SK-N-SH (cell line): ENCODE measurements at regions not wholly inside any gene's neighbourhood (a gene's known extent, or its start where the extent isn't known, plus 50 kb on each side); places are given as distances from the start of the nearest gene placed in this dataset.

Source experiments
- CTCF ChIA-PET: fragments of 300-600, 350-600 bp; formaldehyde crosslinking; extraction: SDS; loops from one replicate; lab custom pipeline; 2021; lab: Yijun Ruan, JAX
- POLR2A ChIA-PET: fragments of 350-600 bp; sonication (Branson Sonifier 250); formaldehyde crosslinking; extraction: SDS; loops from one replicate; lab custom pipeline; 2020; ENCODE audit warnings: antibody characterized with exemption, inconsistent platforms; lab: Yijun Ruan, JAX
- DNase-seq: peaks from one replicate; pipeline ENCODE4 v3.0.0; 2012
- H2AFZ ChIP-seq: fragments of 200-600 bp; sonication (generic); 2 replicates; pipeline ENCODE4 v1.8.1; 2016; ENCODE audit warnings: antibody characterized with exemption, mild to moderate bottlenecking, low read depth
- H3F3A ChIP-seq: fragments of 200-600 bp; sonication (generic); replicated peaks from 2 replicates; pipeline ENCODE3; 2016; ENCODE audit warnings: antibody characterized with exemption, mild to moderate bottlenecking; ENCODE audit not compliant: insufficient read depth
- H3K27ac ChIP-seq, 2 experiments: fragments of 200-500 bp in 1 of 2; fragments of 200-600 bp in 1 of 2; sonication (Bioruptor generic) in 1 of 2; sonication (generic), shearing (Covaris generic) in 1 of 2; 2 replicates each; pipeline versions ENCODE4 v1.5.1 to v1.6.1; 2014 to 2016; ENCODE audit warnings: low read depth in 2 of 2, inconsistent platforms in 1 of 2, low read length in 1 of 2, mild to moderate bottlenecking in 1 of 2, mixed read lengths in 1 of 2
- H3K27me3 ChIP-seq: fragments of 200-600 bp; sonication (generic), shearing (Covaris generic); 2 replicates; pipeline ENCODE4 v1.6.1; 2016; ENCODE audit warnings: mixed run types; ENCODE audit not compliant: insufficient read depth
- H3K36me3 ChIP-seq, 2 experiments: fragments of 200-500 bp in 1 of 2; fragments of 200-600 bp in 1 of 2; sonication (Bioruptor generic) in 1 of 2; sonication (generic) in 1 of 2; replicated peaks in 1 of 2; 2 replicates each; pipeline versions ENCODE3 to v1.5.1; 2014 to 2016; ENCODE audit warnings: low read length in 1 of 2, mild to moderate bottlenecking in 1 of 2; ENCODE audit not compliant: insufficient read depth in 2 of 2, control insufficient read depth in 1 of 2
- H3K4me1 ChIP-seq, 2 experiments: fragments of 200-500 bp in 1 of 2; fragments of 200-600 bp in 1 of 2; sonication (Bioruptor generic) in 1 of 2; sonication (generic), shearing (Covaris generic) in 1 of 2; 2 replicates each; pipeline versions ENCODE4 v1.5.1 to v1.6.1; 2014 to 2016; ENCODE audit warnings: low read depth in 1 of 2, low read length in 1 of 2, mixed run types in 1 of 2; ENCODE audit not compliant: insufficient read depth in 2 of 2, control insufficient read depth in 1 of 2
- H3K4me2 ChIP-seq: fragments of 200-600 bp; sonication (generic), shearing (Covaris generic); 2 replicates; pipeline ENCODE4 v1.6.1; 2017; ENCODE audit warnings: mixed run types
- H3K4me3 ChIP-seq, 2 experiments: fragments of 200-500 bp in 1 of 2; fragments of 200-600 bp in 1 of 2; sonication (Bioruptor generic) in 1 of 2; sonication (generic), shearing (Covaris generic) in 1 of 2; 2 replicates each; pipeline versions ENCODE4 v1.5.1 to v1.8.1; 2014 to 2016; ENCODE audit warnings: low read depth in 2 of 2, inconsistent platforms in 1 of 2, low read length in 1 of 2, mild to moderate bottlenecking in 1 of 2, mixed read lengths in 1 of 2, moderate library complexity in 1 of 2
- H3K79me2 ChIP-seq: fragments of 200-600 bp; sonication (generic); 2 replicates; pipeline ENCODE4 v1.8.1; 2017; ENCODE audit warnings: mild to moderate bottlenecking; ENCODE audit not compliant: insufficient read depth
- H3K9ac ChIP-seq: fragments of 200-600 bp; sonication (generic); 2 replicates; pipeline ENCODE4 v1.6.1; 2017; ENCODE audit warnings: mixed run types
- H3K9me2 ChIP-seq: fragments of 200-600 bp; sonication (generic); 2 replicates; pipeline ENCODE4 v1.6.1; 2017; ENCODE audit warnings: mixed run types
- H3K9me3 ChIP-seq: fragments of 200-600 bp; sonication (generic); 2 replicates; pipeline ENCODE4 v1.6.1; 2017; ENCODE audit warnings: mixed run types, mild to moderate bottlenecking, moderate library complexity
- H4K20me1 ChIP-seq: fragments of 200-600 bp; sonication (generic); 2 replicates; pipeline ENCODE4 v1.6.1; 2017; ENCODE audit warnings: mild to moderate bottlenecking, mixed run types; ENCODE audit not compliant: insufficient read depth
- CHD2 ChIP-seq: fragments of 150-350 bp; IDR thresholded peaks from 2 replicates; pipeline ENCODE4 v1.6.1; 2018; ENCODE audit warnings: low read length; ENCODE audit not compliant: partially characterized antibody
- EZH2phosphoT487 ChIP-seq: fragments of 200-600 bp; sonication (generic); IDR thresholded peaks from 2 replicates; pipeline ENCODE4 v1.6.1; 2017; ENCODE audit warnings: low read depth, mixed run types, mild to moderate bottlenecking, antibody characterized with exemption, moderate library complexity, borderline replicate concordance
- FOSL2 ChIP-seq: IDR thresholded peaks from 2 replicates; pipeline ENCODE4 v1.4.0; 2012; ENCODE audit warnings: low read depth, mild to moderate bottlenecking, moderate library complexity, borderline replicate concordance
- FOXM1 ChIP-seq: IDR thresholded peaks from 2 replicates; pipeline ENCODE4 v1.4.0; 2012; ENCODE audit warnings: low read depth, mild to moderate bottlenecking
- GABPA ChIP-seq: IDR thresholded peaks from 2 replicates; pipeline ENCODE4 v1.4.0; 2012; ENCODE audit warnings: low read depth, mild to moderate bottlenecking
- GATA2 ChIP-seq: sonication (generic); formaldehyde crosslinking; IDR thresholded peaks from 2 replicates; pipeline ENCODE4 v1.5.0; 2020; ENCODE audit warnings: mild to moderate bottlenecking, missing genetic modification reagents
- MXI1 ChIP-seq: IDR thresholded peaks from 2 replicates; pipeline ENCODE4 v1.6.1; 2012; ENCODE audit warnings: mild to moderate bottlenecking, low read depth, low read length, improper control_type of control experiment
- POLR2AphosphoS5 ChIP-seq: IDR thresholded peaks from 2 replicates; pipeline ENCODE4 v1.6.1; 2012; ENCODE audit warnings: low read depth, low read length
- RFX5 ChIP-seq: IDR thresholded peaks from 2 replicates; pipeline ENCODE4 v1.6.1; 2012; ENCODE audit warnings: mild to moderate bottlenecking, improper control_type of control experiment, low read length
- SIN3A ChIP-seq: IDR thresholded peaks from 2 replicates; pipeline ENCODE4 v1.6.1; 2012; ENCODE audit warnings: low read depth, mild to moderate bottlenecking, low read length, moderate library complexity, borderline replicate concordance
- SMC3 ChIP-seq: IDR thresholded peaks from 2 replicates; pipeline ENCODE4 v1.6.1; 2012; ENCODE audit warnings: low read depth, low read length, improper control_type of control experiment
- TAF1 ChIP-seq: IDR thresholded peaks from 2 replicates; pipeline ENCODE4 v1.6.1; 2012; ENCODE audit warnings: low read depth, mild to moderate bottlenecking, low read length, moderate library complexity, borderline replicate concordance
- TEAD4 ChIP-seq: IDR thresholded peaks from 2 replicates; pipeline ENCODE4 v1.4.0; 2012; ENCODE audit warnings: mild to moderate bottlenecking, borderline replicate concordance; ENCODE audit not compliant: insufficient read depth
- YY1 ChIP-seq: IDR thresholded peaks from 2 replicates; pipeline ENCODE4 v1.4.0; 2012; ENCODE audit warnings: low read depth, mild to moderate bottlenecking
- WGBS: methylation state at CpG from one replicate; pipeline ENCODE4 v1.1.6; 2017; ENCODE audit warnings: low lambda C conversion rate; 5-methylcytosine and 5-hydroxymethylcytosine counted together
- TF ChIP-seq, protein P1 (sequence below): IDR thresholded peaks from 2 replicates; pipeline ENCODE4 v1.4.0; 2012; ENCODE audit warnings: low read depth
- TF ChIP-seq, protein P2 (sequence below): fragments of 200-600 bp; sonication (generic); IDR thresholded peaks from 2 replicates; pipeline ENCODE4 v1.6.1; 2017; ENCODE audit warnings: antibody characterized with exemption, mild to moderate bottlenecking, moderate library complexity
- TF ChIP-seq, protein P3 (sequence below): fragments of 150-350 bp; IDR thresholded peaks from 2 replicates; pipeline ENCODE4 v1.6.1; 2017; ENCODE audit warnings: antibody characterized with exemption, low read length, low read depth, borderline replicate concordance

DNA sequence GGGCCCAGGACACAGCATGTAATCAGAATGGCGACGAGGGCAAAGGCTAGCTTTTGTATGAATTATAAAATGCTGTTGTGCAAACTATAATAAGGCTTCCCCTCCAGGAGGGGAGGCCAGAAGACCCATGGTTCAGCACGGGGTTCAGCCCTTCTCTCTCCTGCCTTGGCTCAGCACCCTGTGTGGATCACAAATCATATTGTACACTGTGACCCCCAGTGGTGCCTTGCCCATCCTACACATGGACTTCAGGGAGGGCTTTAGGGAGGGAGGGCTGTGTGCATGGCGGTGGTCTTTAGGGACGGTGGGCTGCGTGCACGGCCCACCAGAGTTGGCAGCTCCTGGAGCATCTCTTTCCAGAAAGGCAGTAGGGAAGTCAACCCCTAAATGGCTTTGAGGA lies 120.8 kb upstream of the TNR start:
- H3K4me3 ChIP-seq, result no peak overlapping the region

GRCh38 chr1:175863299-175864050 lies 120.1 kb upstream of the TNR start:
- TF ChIP-seq, protein P1, sequence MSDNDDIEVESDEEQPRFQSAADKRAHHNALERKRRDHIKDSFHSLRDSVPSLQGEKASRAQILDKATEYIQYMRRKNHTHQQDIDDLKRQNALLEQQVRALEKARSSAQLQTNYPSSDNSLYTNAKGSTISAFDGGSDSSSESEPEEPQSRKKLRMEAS, result no peak
- TF ChIP-seq FOXM1, result no peak
- TF ChIP-seq MXI1, result no peak
- no peak for TF ChIP-seq SIN3A
- TF ChIP-seq FOSL2, result no peak
- TF ChIP-seq EZH2phosphoT487, result no peak
- TF ChIP-seq GATA2 (CRISPR knock-in tag), result no peak
- no peak for TF ChIP-seq SMC3
- no peak for TF ChIP-seq YY1
- TF ChIP-seq TAF1, result no peak
- no peak for TF ChIP-seq TEAD4
- no peak for TF ChIP-seq CHD2
- TF ChIP-seq, protein P2, sequence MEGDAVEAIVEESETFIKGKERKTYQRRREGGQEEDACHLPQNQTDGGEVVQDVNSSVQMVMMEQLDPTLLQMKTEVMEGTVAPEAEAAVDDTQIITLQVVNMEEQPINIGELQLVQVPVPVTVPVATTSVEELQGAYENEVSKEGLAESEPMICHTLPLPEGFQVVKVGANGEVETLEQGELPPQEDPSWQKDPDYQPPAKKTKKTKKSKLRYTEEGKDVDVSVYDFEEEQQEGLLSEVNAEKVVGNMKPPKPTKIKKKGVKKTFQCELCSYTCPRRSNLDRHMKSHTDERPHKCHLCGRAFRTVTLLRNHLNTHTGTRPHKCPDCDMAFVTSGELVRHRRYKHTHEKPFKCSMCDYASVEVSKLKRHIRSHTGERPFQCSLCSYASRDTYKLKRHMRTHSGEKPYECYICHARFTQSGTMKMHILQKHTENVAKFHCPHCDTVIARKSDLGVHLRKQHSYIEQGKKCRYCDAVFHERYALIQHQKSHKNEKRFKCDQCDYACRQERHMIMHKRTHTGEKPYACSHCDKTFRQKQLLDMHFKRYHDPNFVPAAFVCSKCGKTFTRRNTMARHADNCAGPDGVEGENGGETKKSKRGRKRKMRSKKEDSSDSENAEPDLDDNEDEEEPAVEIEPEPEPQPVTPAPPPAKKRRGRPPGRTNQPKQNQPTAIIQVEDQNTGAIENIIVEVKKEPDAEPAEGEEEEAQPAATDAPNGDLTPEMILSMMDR, result no peak
- TF ChIP-seq GABPA, result no peak
- no peak for TF ChIP-seq RFX5
- TF ChIP-seq POLR2AphosphoS5, result no peak
- no peaks in the 10 kb centered on the region for H4K20me1 ChIP-seq
- no peaks in the 10 kb centered on the region for H3F3A ChIP-seq
- POLR2A ChIA-PET, result no interaction called here
- H3K9ac ChIP-seq, result no peak overlapping the region
- 52% methylated on average over 14 of the region's 14 CpGs for WGBS
- no peak overlapping the region for H3K4me3 ChIP-seq
- H3K36me3 ChIP-seq, result no peaks in the 10 kb centered on the region
- no peaks in the 10 kb centered on the region; a peak in 1 of 4 replicates for H3K4me1 ChIP-seq
- no peak overlapping the region for H2AFZ ChIP-seq
- no peak overlapping the region for H3K4me2 ChIP-seq
- no peaks in the 10 kb centered on the region for H3K79me2 ChIP-seq
- H3K9me2 ChIP-seq, result no peaks in the 10 kb centered on the region
- no peak overlapping the region for H3K27ac ChIP-seq
- no peaks in the 10 kb centered on the region; the same call in 1 of the 2 replicates for H3K27me3 ChIP-seq
- CTCF ChIA-PET, result interaction anchor here (1.2 to 1.9 kb wide), 2 partner anchors 23 to 489 kb away, joined by 3 to 7 read pairs; no protein-coding TSS in a partner anchor
- H3K9me3 ChIP-seq, result no peaks in the 10 kb centered on the region
- no peak for DNase-seq

More for the DNA sequence above, 120.8 kb upstream of the TNR start:
- Histone ChIP-seq H3F3A (no peaks in the 10 kb centered on the region), H3K79me2 (no peaks in the 10 kb centered on the region), H3K27me3 (no peaks in the 10 kb centered on the region), H3K4me2 (no peak overlapping the region), H4K20me1 (no peaks in the 10 kb centered on the region), H3K9me2 (no peaks in the 10 kb centered on the region), H3K9me3 (no peaks in the 10 kb centered on the region), H3K27ac (no peak overlapping the region), H3K4me1 (no peaks in the 10 kb centered on the region; a peak in 1 of 4 replicates), H2AFZ (no peak overlapping the region), H3K9ac (no peak overlapping the region), H3K36me3 (no peaks in the 10 kb centered on the region)
- POLR2A ChIA-PET, result no interaction called here
- TF ChIP-seq FOXM1, result no peak
- TF ChIP-seq, protein P3, sequence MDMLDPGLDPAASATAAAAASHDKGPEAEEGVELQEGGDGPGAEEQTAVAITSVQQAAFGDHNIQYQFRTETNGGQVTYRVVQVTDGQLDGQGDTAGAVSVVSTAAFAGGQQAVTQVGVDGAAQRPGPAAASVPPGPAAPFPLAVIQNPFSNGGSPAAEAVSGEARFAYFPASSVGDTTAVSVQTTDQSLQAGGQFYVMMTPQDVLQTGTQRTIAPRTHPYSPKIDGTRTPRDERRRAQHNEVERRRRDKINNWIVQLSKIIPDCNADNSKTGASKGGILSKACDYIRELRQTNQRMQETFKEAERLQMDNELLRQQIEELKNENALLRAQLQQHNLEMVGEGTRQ, result no peak
- TF ChIP-seq, protein P2, result no peak
- TF ChIP-seq MXI1, result no peak
- no peak for TF ChIP-seq SMC3
- WGBS, result 32% methylated on average over 7 of the region's 7 CpGs
- CTCF ChIA-PET, result interaction anchor here (1.2 kb wide), 1 partner anchor 490 kb away, joined by 3 read pairs; no protein-coding TSS in a partner anchor
- DNase-seq, result no peak
